Astrocyte of the cerebellum (primary cell): ENCODE measurements at regions not wholly inside any gene's neighbourhood (a gene's known extent, or its start where the extent isn't known, plus 50 kb on each side); places are given as distances from the start of the nearest gene placed in this dataset.
"Not testable (repeated sequence)": the region's sequence is repeated elsewhere in the genome, so short reads cannot be mapped to it uniquely, and the experiment has no call there.

Source experiments
- DNase-seq: peaks from one replicate; pipeline ENCODE4 v3.0.0-alpha.2; 2011; ENCODE audit warnings: low read depth
- H3K4me3 ChIP-seq: 2 replicates; pipeline ENCODE4 v1.5.1; 2011; ENCODE audit warnings: mild to moderate bottlenecking, low read depth, low read length, moderate library complexity
- CTCF ChIP-seq: IDR thresholded peaks from 2 replicates; pipeline ENCODE4 v1.5.1; 2012; ENCODE audit warnings: low read length, low read depth, moderate library complexity, mild to moderate bottlenecking; ENCODE audit errors: missing control alignments
- in situ Hi-C: cut with HindIII; loops from 2 replicates; pipeline ENCODE4 v1.10.0; 2017; ENCODE audit warnings: low sequenced_read_pairs

GRCh38 chr5:90325093-90325492 lies 84.5 kb downstream of the CETN3 start:
- no peak for TF ChIP-seq CTCF
- in situ Hi-C loops, result no loop called here
- H3K4me3 ChIP-seq, result no peak overlapping the region
- DNase-seq, result no peak

- in situ Hi-C loops, DNase-seq, H3K4me3 ChIP-seq: not testable (repeated sequence)
These were observed 89.2 kb downstream of the CETN3 start for GRCh38 chr5:90320348-90320747.

GRCh38 chr5:90312027-90312426 lies 97.5 kb downstream of the CETN3 start:
- in situ Hi-C loops, result no loop called here
- DNase-seq, result no peak
- no peak overlapping the region for H3K4me3 ChIP-seq
- no peak for TF ChIP-seq CTCF

GRCh38 chr5:90311401-90311800 lies 98.2 kb downstream of the CETN3 start:
- in situ Hi-C loops, result no loop called here
- no peak for TF ChIP-seq CTCF
- DNase-seq, result no peak
- H3K4me3 ChIP-seq, result no peak overlapping the region

GRCh38 chr5:90308787-90309585 lies 100.6 kb downstream of the CETN3 start:
- H3K4me3 ChIP-seq, result no peak overlapping the region
- in situ Hi-C loops, result no loop called here
- no peak for TF ChIP-seq CTCF

GRCh38 chr5:90307782-90308181 lies 101.8 kb downstream of the CETN3 start:
- TF ChIP-seq CTCF, result no peak
- no peak overlapping the region for H3K4me3 ChIP-seq
- no peak for DNase-seq
- in situ Hi-C loops, result no loop called here

More at GRCh38 chr5:90308787-90309585, 100.6 kb downstream of the CETN3 start:
- DNase-seq, result no peak

GRCh38 chr5:90307322-90307721 lies 102.2 kb downstream of the CETN3 start:
- in situ Hi-C loops, result no loop called here
- no peak for DNase-seq
- TF ChIP-seq CTCF, result no peak
- H3K4me3 ChIP-seq, result no peak overlapping the region
